ENCODE measurements at regions not wholly inside any gene's neighbourhood (a gene's known extent, or its start where the extent isn't known, plus 50 kb on each side); places are given as distances from the start of the nearest gene placed in this dataset.

DNA sequence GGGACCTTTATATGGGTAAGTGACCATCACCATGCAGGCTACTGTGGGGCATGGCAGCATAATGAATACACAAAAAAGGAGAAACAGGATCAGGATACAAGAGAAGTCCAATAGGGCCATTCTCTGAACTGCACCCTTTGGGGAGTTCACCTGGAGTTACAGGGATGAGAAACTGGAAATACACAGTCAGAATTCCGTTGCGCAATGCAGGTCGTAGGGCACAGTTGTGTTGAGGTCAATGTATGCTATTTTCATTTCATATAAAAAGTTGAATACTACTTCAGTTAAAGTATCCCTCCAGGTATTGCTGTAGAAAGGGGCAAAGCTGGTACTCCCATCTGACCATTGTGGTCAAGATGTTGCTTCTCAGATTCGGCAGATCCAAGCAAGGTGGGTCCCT is 471.4 kb downstream of the DMRT2 start:
- H3K4me1 ChIP-seq, result no peaks in the 10 kb centered on the region
- no peaks in the 10 kb centered on the region for H3K36me3 ChIP-seq
- no peak overlapping the region for H3K27ac ChIP-seq
- no peak for DNase-seq
- intact Hi-C loops (cut with DNase I; ENCODE audit: low total_unique reads), result no loop called here
- H3K27me3 ChIP-seq, result no peaks in the 10 kb centered on the region
- in situ Hi-C loops (cut with MboI; ENCODE audit: low pct_ligation_motif_present in 1 of 4, low pct_unique_long_range_greater_than_20kb in 1 of 4, low sequenced_read_pairs in 3 of 4), result no loop called here
- TF ChIP-seq, protein P1, sequence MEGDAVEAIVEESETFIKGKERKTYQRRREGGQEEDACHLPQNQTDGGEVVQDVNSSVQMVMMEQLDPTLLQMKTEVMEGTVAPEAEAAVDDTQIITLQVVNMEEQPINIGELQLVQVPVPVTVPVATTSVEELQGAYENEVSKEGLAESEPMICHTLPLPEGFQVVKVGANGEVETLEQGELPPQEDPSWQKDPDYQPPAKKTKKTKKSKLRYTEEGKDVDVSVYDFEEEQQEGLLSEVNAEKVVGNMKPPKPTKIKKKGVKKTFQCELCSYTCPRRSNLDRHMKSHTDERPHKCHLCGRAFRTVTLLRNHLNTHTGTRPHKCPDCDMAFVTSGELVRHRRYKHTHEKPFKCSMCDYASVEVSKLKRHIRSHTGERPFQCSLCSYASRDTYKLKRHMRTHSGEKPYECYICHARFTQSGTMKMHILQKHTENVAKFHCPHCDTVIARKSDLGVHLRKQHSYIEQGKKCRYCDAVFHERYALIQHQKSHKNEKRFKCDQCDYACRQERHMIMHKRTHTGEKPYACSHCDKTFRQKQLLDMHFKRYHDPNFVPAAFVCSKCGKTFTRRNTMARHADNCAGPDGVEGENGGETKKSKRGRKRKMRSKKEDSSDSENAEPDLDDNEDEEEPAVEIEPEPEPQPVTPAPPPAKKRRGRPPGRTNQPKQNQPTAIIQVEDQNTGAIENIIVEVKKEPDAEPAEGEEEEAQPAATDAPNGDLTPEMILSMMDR (IDR thresholded peaks at IDR 0.05), result no peak
- TF ChIP-seq EP300 (IDR thresholded peaks at IDR 0.05; ENCODE audit: low read depth) (no peak), POLR2AphosphoS5 (IDR thresholded peaks at IDR 0.05) (no peak), POLR2A (IDR thresholded peaks at IDR 0.05) (no peak)
- WGBS, 2 donors (ENCODE audit: low coverage in 1 of 2), result 81 to 83% methylated on average over 4 of the region's 4 CpGs
- H3K9me3 ChIP-seq, result no peaks in the 10 kb centered on the region
- no peak overlapping the region for H3K4me3 ChIP-seq

DNA sequence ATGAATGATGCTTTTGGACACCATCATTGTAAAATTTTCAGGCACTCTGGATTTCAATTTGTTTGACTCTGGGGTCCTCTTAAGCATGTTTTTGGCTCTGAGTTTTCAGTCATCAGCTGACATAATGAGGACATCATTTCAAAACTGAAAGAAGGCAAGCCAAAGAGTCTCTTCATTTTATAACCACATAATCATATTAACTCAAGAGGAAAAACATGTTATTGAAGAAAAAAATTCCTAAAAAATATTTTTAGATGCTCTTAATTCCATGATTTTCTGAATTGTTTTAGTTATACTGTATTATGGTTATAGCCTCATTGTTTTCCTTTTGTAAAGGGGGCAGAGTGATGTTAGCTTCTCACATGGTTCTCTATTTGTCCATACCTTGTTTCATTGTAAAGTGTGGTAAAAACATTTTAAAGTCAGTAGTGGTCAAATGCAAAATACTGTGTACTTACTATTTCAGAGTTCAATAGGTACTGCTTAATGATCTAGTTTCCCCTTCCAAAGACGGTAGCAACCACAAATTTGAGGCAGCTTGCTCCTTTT is 472.1 kb downstream of the DMRT2 start:
- H3K4me3 ChIP-seq, result no peak overlapping the region
- in situ Hi-C loops (cut with MboI; ENCODE audit: low pct_ligation_motif_present in 1 of 4, low pct_unique_long_range_greater_than_20kb in 1 of 4, low sequenced_read_pairs in 3 of 4), result no loop called here
- TF ChIP-seq POLR2A (IDR thresholded peaks at IDR 0.05) (no peak), EP300 (IDR thresholded peaks at IDR 0.05; ENCODE audit: low read depth) (no peak), POLR2AphosphoS5 (IDR thresholded peaks at IDR 0.05) (no peak)
- TF ChIP-seq, protein P1 (IDR thresholded peaks at IDR 0.05), result no peak

DNA sequence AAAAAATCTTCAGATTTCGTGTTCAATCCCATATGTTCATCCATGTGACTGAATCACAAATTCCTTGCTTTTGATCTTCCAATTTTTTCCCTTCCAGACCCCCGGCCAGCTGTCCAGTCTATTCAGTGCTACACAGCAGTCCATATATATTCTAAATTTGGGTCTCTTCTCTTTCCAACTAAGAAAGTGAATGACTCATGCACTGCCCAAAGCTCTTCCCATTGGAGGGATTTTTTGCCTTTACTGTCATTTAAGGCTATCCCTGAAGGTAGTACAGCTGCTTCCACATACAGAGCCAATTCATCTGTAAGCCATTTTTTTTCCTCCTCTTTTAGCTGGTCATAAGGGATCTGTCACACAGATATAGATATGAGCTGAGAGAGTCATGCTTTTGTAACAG is 478.3 kb downstream of the DMRT2 start:
- TF ChIP-seq, protein P1 (IDR thresholded peaks at IDR 0.05), result no peak
- TF ChIP-seq EP300 (IDR thresholded peaks at IDR 0.05; ENCODE audit: low read depth) (no peak), POLR2A (IDR thresholded peaks at IDR 0.05) (no peak), POLR2AphosphoS5 (IDR thresholded peaks at IDR 0.05) (no peak)
- no peak overlapping the region for H3K4me3 ChIP-seq
- H3K27ac ChIP-seq, result no peak overlapping the region
- intact Hi-C loops (cut with DNase I; ENCODE audit: low total_unique reads) (no loop called here), in situ Hi-C loops (cut with MboI; ENCODE audit: low pct_ligation_motif_present in 1 of 4, low pct_unique_long_range_greater_than_20kb in 1 of 4, low sequenced_read_pairs in 3 of 4) (no loop called here)
- WGBS, 2 donors (ENCODE audit: low coverage in 1 of 2), result 47 to 57% methylated on average over 2 of the region's 2 CpGs
- H3K27me3 ChIP-seq, result no peaks in the 10 kb centered on the region
- no peaks in the 10 kb centered on the region for H3K36me3 ChIP-seq
- DNase-seq, result no peak
- no peaks in the 10 kb centered on the region for H3K4me1 ChIP-seq
- H3K9me3 ChIP-seq, result no peaks in the 10 kb centered on the region

More for the DNA sequence above, 472.1 kb downstream of the DMRT2 start:
- Histone ChIP-seq H3K27ac (no peak overlapping the region), H3K36me3 (no peaks in the 10 kb centered on the region), H3K9me3 (no peaks in the 10 kb centered on the region), H3K27me3 (no peaks in the 10 kb centered on the region), H3K4me1 (no peaks in the 10 kb centered on the region)
- no peak for DNase-seq
- intact Hi-C loops (cut with DNase I; ENCODE audit: low total_unique reads), result no loop called here
- 67% methylated on average over 1 of the region's 1 CpG; no CpG with 5 or more reads in 1 of the 2 donors for WGBS, 2 donors (ENCODE audit: low coverage in 1 of 2)

DNA sequence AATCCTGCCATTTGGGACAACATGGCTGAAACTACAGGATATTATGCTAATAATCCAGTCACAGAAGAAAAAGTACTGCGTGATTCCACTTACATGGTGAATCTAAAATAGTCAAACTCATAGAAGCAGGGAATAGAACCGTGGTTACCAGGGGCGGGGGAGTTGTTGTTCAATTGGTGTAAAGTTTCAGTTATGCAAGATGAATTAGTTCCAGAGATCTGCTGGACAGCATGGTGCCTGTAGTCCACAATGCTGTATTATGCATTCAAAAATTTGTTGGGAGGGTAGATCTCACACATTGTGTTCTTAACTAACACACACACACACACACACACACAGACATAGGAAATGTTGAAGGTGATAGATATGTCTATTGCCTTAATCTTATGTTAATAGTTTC is 480.5 kb downstream of the DMRT2 start:
- no peak overlapping the region for H3K27ac ChIP-seq
- 83 to 100% methylated on average over 3 of the region's 3 CpGs for WGBS, 2 donors (ENCODE audit: low coverage in 1 of 2)
- TF ChIP-seq, protein P1 (IDR thresholded peaks at IDR 0.05), result no peak
- no peak for TF ChIP-seq POLR2A (IDR thresholded peaks at IDR 0.05)
- TF ChIP-seq POLR2AphosphoS5 (IDR thresholded peaks at IDR 0.05), result no peak
- no peak for TF ChIP-seq EP300 (IDR thresholded peaks at IDR 0.05; ENCODE audit: low read depth)
- no peak for DNase-seq
- no peaks in the 10 kb centered on the region for H3K36me3 ChIP-seq
- no peaks in the 10 kb centered on the region for H3K9me3 ChIP-seq
- intact Hi-C loops (cut with DNase I; ENCODE audit: low total_unique reads) (no loop called here), in situ Hi-C loops (cut with MboI; ENCODE audit: low pct_ligation_motif_present in 1 of 4, low pct_unique_long_range_greater_than_20kb in 1 of 4, low sequenced_read_pairs in 3 of 4) (no loop called here)
- no peaks in the 10 kb centered on the region for H3K27me3 ChIP-seq
- H3K4me3 ChIP-seq, result no peak overlapping the region
- H3K4me1 ChIP-seq, result no peaks in the 10 kb centered on the region

All from transverse colon (tissue), 4 donors.